ENCODE measurements at regions not wholly inside any gene's neighbourhood (a gene's known extent, or its start where the extent isn't known, plus 50 kb on each side); places are given as distances from the start of the nearest gene placed in this dataset.

GRCh38 chr11:69209038-69209350 is 53.3 kb downstream of the SMIM38 start:
- no peak for DNase-seq (ENCODE audit: low read depth, low spot score)
- Histone ChIP-seq H3K4me3 (replicated peaks in 1 of 2; ENCODE audit: low read depth in 1 of 2, low read length in 2 of 2) (no peak overlapping the region), H3K4me2 (ENCODE audit: low read length) (no peak overlapping the region), H3K27me3 (ENCODE audit: insufficient read depth, low read length) (no peaks in the 10 kb centered on the region), H3K79me2 (ENCODE audit: insufficient read depth, low read length) (no peaks in the 10 kb centered on the region), H3K9me2 (ENCODE audit: insufficient read depth) (no peaks in the 10 kb centered on the region), H3K9me3 (ENCODE audit: control insufficient read depth in 1 of 2, insufficient read depth in 1 of 2, low read depth in 1 of 2, low read length in 2 of 2) (no peaks in the 10 kb centered on the region), H4K20me1 (ENCODE audit: insufficient read depth) (no peaks in the 10 kb centered on the region), H3K27ac (ENCODE audit: low read depth, low read length) (no peak overlapping the region), H2AFZ (ENCODE audit: low read depth, low read length, poor library complexity, severe bottlenecking) (no peak overlapping the region), H3K4me1 (ENCODE audit: control insufficient read depth in 1 of 2, insufficient read depth in 2 of 2, low read length in 2 of 2) (peaks cover 0 to 17% of the 10 kb centered on the region in 2 experiments; a peak in 2 of 4 replicates), H3K36me3 (ENCODE audit: control insufficient read depth in 1 of 2, insufficient read depth in 2 of 2, low read length in 2 of 2) (no peaks in the 10 kb centered on the region), H3K9ac (ENCODE audit: low read length) (no peak overlapping the region)
- CTCF ChIA-PET = no interaction called here
- no peak for ATAC-seq
- RAD21 ChIA-PET (ENCODE audit: low non-redundant PET in 1 of 2, low total read pairs in 2 of 2, uncharacterized antibody in 2 of 2, unreplicated experiment in 2 of 2) = no interaction called here
- no TSS peak for BruUV-seq (replicated peaks)
- POLR2A ChIA-PET = no interaction called here
- no peak for TF ChIP-seq SIN3A (IDR thresholded peaks at IDR 0.05; ENCODE audit: low read depth)
- no peak for TF ChIP-seq ZFX (IDR thresholded peaks at IDR 0.05)
- TF ChIP-seq EZH2phosphoT487 (IDR thresholded peaks at IDR 0.05; ENCODE audit: borderline replicate concordance) = no peak
- TF ChIP-seq CBX3 (IDR thresholded peaks at IDR 0.05; ENCODE audit: low read depth) = no peak
- TF ChIP-seq, protein P1, sequence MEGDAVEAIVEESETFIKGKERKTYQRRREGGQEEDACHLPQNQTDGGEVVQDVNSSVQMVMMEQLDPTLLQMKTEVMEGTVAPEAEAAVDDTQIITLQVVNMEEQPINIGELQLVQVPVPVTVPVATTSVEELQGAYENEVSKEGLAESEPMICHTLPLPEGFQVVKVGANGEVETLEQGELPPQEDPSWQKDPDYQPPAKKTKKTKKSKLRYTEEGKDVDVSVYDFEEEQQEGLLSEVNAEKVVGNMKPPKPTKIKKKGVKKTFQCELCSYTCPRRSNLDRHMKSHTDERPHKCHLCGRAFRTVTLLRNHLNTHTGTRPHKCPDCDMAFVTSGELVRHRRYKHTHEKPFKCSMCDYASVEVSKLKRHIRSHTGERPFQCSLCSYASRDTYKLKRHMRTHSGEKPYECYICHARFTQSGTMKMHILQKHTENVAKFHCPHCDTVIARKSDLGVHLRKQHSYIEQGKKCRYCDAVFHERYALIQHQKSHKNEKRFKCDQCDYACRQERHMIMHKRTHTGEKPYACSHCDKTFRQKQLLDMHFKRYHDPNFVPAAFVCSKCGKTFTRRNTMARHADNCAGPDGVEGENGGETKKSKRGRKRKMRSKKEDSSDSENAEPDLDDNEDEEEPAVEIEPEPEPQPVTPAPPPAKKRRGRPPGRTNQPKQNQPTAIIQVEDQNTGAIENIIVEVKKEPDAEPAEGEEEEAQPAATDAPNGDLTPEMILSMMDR (IDR thresholded peaks at IDR 0.05 in 2 of 3, conservative IDR thresholded peaks at IDR 0.05 in 1 of 3; ENCODE audit: borderline replicate concordance in 1 of 3, insufficient read depth in 1 of 3, low read depth in 2 of 3, low read length in 2 of 3) = peak in 2 of 3 experiments; percentile 28 to 32; a peak in 4 of 6 replicates
- TF ChIP-seq RAD21 (IDR thresholded peaks at IDR 0.05; ENCODE audit: low read depth) = no peak
- no peak for TF ChIP-seq EZH2 (IDR thresholded peaks at IDR 0.05)
- TF ChIP-seq MAX (IDR thresholded peaks at IDR 0.05) = no peak
- no peak for TF ChIP-seq SP1 (IDR thresholded peaks at IDR 0.05; ENCODE audit: low read depth)
- intact Hi-C loops (cut with micrococcal nuclease) = no loop called here
